ENCODE measurements at regions not wholly inside any gene's neighbourhood (a gene's known extent, or its start where the extent isn't known, plus 50 kb on each side); places are given as distances from the start of the nearest gene placed in this dataset.

DNA sequence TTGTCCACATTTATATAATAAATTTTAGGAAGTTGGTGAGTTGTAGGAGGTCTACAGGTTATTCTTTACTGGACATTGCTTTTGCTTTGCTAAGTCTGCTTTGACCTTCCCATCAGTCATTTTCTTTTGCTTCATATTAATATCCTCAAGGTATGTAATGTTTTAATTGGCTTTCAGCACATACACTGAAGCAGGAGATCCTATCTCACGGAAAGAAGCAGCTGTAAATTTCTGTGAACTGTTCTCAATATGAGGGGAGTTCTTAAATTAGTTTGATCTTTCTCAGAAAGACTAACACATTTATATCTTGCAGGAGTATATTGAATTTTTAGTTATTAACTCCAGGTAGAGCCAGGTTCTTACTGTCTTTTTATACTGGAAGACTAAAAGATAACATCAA, 856.5 kb downstream of the GATA3 start:
- TF ChIP-seq CTCF (IDR thresholded peaks at IDR 0.05; ENCODE audit: low read length) (no peak), EZH2 (IDR thresholded peaks at IDR 0.05; ENCODE audit: borderline replicate concordance, low read length) (no peak)
